HEK293 (cell line): ENCODE measurements at regions not wholly inside any gene's neighbourhood (a gene's known extent, or its start where the extent isn't known, plus 50 kb on each side); places are given as distances from the start of the nearest gene placed in this dataset.

ENCODE experiments used
- BCL6B ChIP-seq: fragments of 450-650 bp; formaldehyde crosslinking; IDR thresholded peaks from 2 replicates; pipeline ENCODE4 v1.5.1; 2017; ENCODE audit warnings: missing biosample characterization, missing genetic modification characterization
- CTCF ChIP-seq: fragments of 450-650 bp; formaldehyde crosslinking; IDR thresholded peaks from 2 replicates; pipeline ENCODE4 v1.5.1; 2016; ENCODE audit warnings: missing biosample characterization, missing genetic modification characterization
- PRDM10 ChIP-seq: fragments of 450-650 bp; formaldehyde crosslinking; IDR thresholded peaks from 2 replicates; pipeline ENCODE4 v1.5.1; 2016; ENCODE audit warnings: missing biosample characterization, missing genetic modification characterization
- SETDB1 ChIP-seq: IDR thresholded peaks from one replicate; pipeline ENCODE4 v1.6.1; 2017; ENCODE audit warnings: mild to moderate bottlenecking, low read length, moderate library complexity, mixed read lengths; ENCODE audit not compliant: insufficient read length
- TCF7L2 ChIP-seq: IDR thresholded peaks from 2 replicates; pipeline ENCODE4 v1.6.1; 2011; ENCODE audit warnings: low read depth, mild to moderate bottlenecking, inconsistent platforms, low read length, moderate library complexity, borderline replicate concordance
- ZFP3 ChIP-seq: fragments of 450-650 bp; formaldehyde crosslinking; IDR thresholded peaks from 2 replicates; pipeline ENCODE4 v1.5.1; 2016; ENCODE audit warnings: low read depth, missing biosample characterization, missing genetic modification characterization
- ZNF175 ChIP-seq: fragments of 450-650 bp; formaldehyde crosslinking; IDR thresholded peaks from 2 replicates; pipeline ENCODE4 v1.5.1; 2016; ENCODE audit warnings: missing biosample characterization, missing genetic modification characterization
- ZNF239 ChIP-seq: fragments of 450-650 bp; formaldehyde crosslinking; IDR thresholded peaks from 2 replicates; pipeline ENCODE4 v1.5.1; 2016; ENCODE audit warnings: missing biosample characterization, missing genetic modification characterization
- ZNF350 ChIP-seq: fragments of 450-650 bp; formaldehyde crosslinking; IDR thresholded peaks from 2 replicates; pipeline ENCODE4 v1.5.0; 2017; ENCODE audit warnings: missing biosample characterization, mild to moderate bottlenecking, missing genetic modification characterization
- ZNF501 ChIP-seq: fragments of 450-650 bp; formaldehyde crosslinking; IDR thresholded peaks from 2 replicates; pipeline ENCODE4 v1.5.1; 2016; ENCODE audit warnings: missing biosample characterization, missing genetic modification characterization
- TF ChIP-seq, protein P1 (sequence below): fragments of 450-650 bp; formaldehyde crosslinking; IDR thresholded peaks from 2 replicates; pipeline ENCODE4 v1.5.1; 2016; ENCODE audit warnings: missing biosample characterization, missing genetic modification characterization

GRCh38 chr15:94937242-94937641 is 705.9 kb downstream of the MCTP2 start:
- TF ChIP-seq ZFP3 (tag by site-specific recombination), result no peak
- TF ChIP-seq SETDB1, result no peak
- no peak for TF ChIP-seq CTCF (tag by site-specific recombination)
- TF ChIP-seq ZNF175 (tag by site-specific recombination), result no peak
- TF ChIP-seq, protein P1, sequence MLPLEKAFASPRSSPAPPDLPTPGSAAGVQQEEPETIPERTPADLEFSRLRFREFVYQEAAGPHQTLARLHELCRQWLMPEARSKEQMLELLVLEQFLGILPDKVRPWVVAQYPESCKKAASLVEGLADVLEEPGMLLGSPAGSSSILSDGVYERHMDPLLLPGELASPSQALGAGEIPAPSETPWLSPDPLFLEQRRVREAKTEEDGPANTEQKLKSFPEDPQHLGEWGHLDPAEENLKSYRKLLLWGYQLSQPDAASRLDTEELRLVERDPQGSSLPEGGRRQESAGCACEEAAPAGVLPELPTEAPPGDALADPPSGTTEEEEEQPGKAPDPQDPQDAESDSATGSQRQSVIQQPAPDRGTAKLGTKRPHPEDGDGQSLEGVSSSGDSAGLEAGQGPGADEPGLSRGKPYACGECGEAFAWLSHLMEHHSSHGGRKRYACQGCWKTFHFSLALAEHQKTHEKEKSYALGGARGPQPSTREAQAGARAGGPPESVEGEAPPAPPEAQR, result no peak
- no peak for TF ChIP-seq ZNF239 (tag by site-specific recombination)
- no peak for TF ChIP-seq BCL6B (tag by site-specific recombination)
- TF ChIP-seq ZNF501, result no peak
- TF ChIP-seq TCF7L2, result no peak
- TF ChIP-seq PRDM10, result no peak
- no peak for TF ChIP-seq ZNF350 (tag by site-specific recombination)
